H1 (cell line): ENCODE measurements at regions not wholly inside any gene's neighbourhood (a gene's known extent, or its start where the extent isn't known, plus 50 kb on each side); places are given as distances from the start of the nearest gene placed in this dataset.

Experiments
- CTCF ChIA-PET: fragments of 300-600 bp; sonication (Branson Sonifier 250); formaldehyde crosslinking; loops from one replicate; lab custom pipeline; 2021; ENCODE audit not compliant: partially characterized antibody; lab: Charles Lee
- POLR2A ChIA-PET: fragments of 300-600 bp; sonication (Branson Sonifier 250); formaldehyde crosslinking; loops from one replicate; lab custom pipeline; 2021; ENCODE audit warnings: inconsistent platforms; ENCODE audit not compliant: partially characterized antibody; lab: Charles Lee
- DNase-seq, 2 experiments: peaks; one replicate each; pipeline versions ENCODE4 v3.0.0 to v3.0.0-alpha.2; 2010 to 2022; ENCODE audit warnings: low spot score in 2 of 2, low read depth in 1 of 2, mixed read lengths in 1 of 2
- FAIRE-seq: peaks from 2 replicates; lab custom pipeline; 2011; peaks lifted over from hg19 to GRCh38; lab: Jason Lieb, UNC
- H2AFZ ChIP-seq: 2 replicates; pipeline ENCODE4 v1.8.1; 2012; ENCODE audit warnings: low read length, inconsistent platforms
- H2AK5ac ChIP-seq: 2 replicates; pipeline ENCODE4 v1.6.1; 2013; ENCODE audit warnings: low read depth, low read length
- H2BK120ac ChIP-seq: replicated peaks from 2 replicates; pipeline ENCODE3; 2013; ENCODE audit warnings: low read depth, low read length, inconsistent platforms
- H2BK12ac ChIP-seq: 2 replicates; pipeline ENCODE4 v1.6.1; 2013; ENCODE audit warnings: low read depth, low read length
- H2BK15ac ChIP-seq: 2 replicates; pipeline ENCODE4 v1.6.1; 2013; ENCODE audit warnings: low read length
- H2BK20ac ChIP-seq: 2 replicates; pipeline ENCODE4 v1.6.1; 2013; ENCODE audit warnings: low read length
- H2BK5ac ChIP-seq: 2 replicates; pipeline ENCODE4 v1.6.1; 2013; ENCODE audit warnings: low read depth, low read length
- H3K14ac ChIP-seq: 2 replicates; pipeline ENCODE4 v1.6.1; 2013; ENCODE audit warnings: inconsistent platforms; ENCODE audit not compliant: insufficient read length
- H3K18ac ChIP-seq: 2 replicates; pipeline ENCODE4 v1.6.1; 2013; ENCODE audit warnings: low read length; ENCODE audit errors: extremely low read depth
- H3K23ac ChIP-seq: 2 replicates; pipeline ENCODE4 v1.6.1; 2013; ENCODE audit warnings: inconsistent platforms; ENCODE audit not compliant: insufficient read length
- H3K23me2 ChIP-seq: 2 replicates; pipeline ENCODE4 v1.6.1; 2013; ENCODE audit warnings: low read depth, low read length
- H3K27ac ChIP-seq: 2 replicates; pipeline ENCODE4 v1.6.1; 2011; ENCODE audit warnings: low read depth, low read length, inconsistent platforms
- H3K27me3 ChIP-seq, 4 experiments: replicated peaks in 1 of 4; 1 replicate in 1 of 4; 2 replicates in 3 of 4; pipeline versions ENCODE4 v1.6.1 to v1.8.1; 2011 to 2013; ENCODE audit warnings: low read length in 3 of 4, mild to moderate bottlenecking in 3 of 4, inconsistent platforms in 2 of 4, mixed read lengths in 2 of 4, moderate library complexity in 1 of 4; ENCODE audit not compliant: control insufficient read depth in 3 of 4, insufficient read depth in 3 of 4; ENCODE audit errors: extremely low read depth in 1 of 4
- H3K36me3 ChIP-seq, 4 experiments: 2 replicates each; pipeline versions ENCODE4 v1.6.1 to v1.8.1; 2011 to 2013; ENCODE audit warnings: mild to moderate bottlenecking in 4 of 4, low read length in 3 of 4, moderate library complexity in 2 of 4, control low read depth in 1 of 4, inconsistent platforms in 1 of 4; ENCODE audit not compliant: insufficient read depth in 4 of 4, control insufficient read depth in 2 of 4
- H3K4ac ChIP-seq: replicated peaks from 2 replicates; pipeline ENCODE3; 2013; ENCODE audit warnings: low read length, low read depth, mixed read lengths, inconsistent platforms; ENCODE audit not compliant: insufficient read length
- H3K4me1 ChIP-seq, 4 experiments: replicated peaks in 1 of 4; 1 replicate in 1 of 4; 2 replicates in 3 of 4; pipeline versions ENCODE4 v1.6.1 to v1.8.1; 2011 to 2013; ENCODE audit warnings: low read length in 3 of 4, inconsistent platforms in 2 of 4, mixed read lengths in 1 of 4; ENCODE audit not compliant: insufficient read depth in 4 of 4, control insufficient read depth in 3 of 4
- H3K4me2 ChIP-seq, 2 experiments: 2 replicates each; pipeline versions ENCODE4 v1.6.1 to v1.8.1; 2011 to 2013; ENCODE audit warnings: low read depth in 2 of 2, low read length in 2 of 2, control low read depth in 1 of 2, inconsistent platforms in 1 of 2, mild to moderate bottlenecking in 1 of 2; ENCODE audit not compliant: insufficient read depth in 1 of 2
- H3K4me3 ChIP-seq, 4 experiments: fragments of 200-600, 300-600 bp in 1 of 4; sonication (generic), shearing (Covaris generic), sonication (Bioruptor Twin) in 1 of 4; 2 replicates each; pipeline versions ENCODE4 v1.5.1 to v1.8.1; 2011 to 2016; ENCODE audit warnings: low read length in 4 of 4, low read depth in 3 of 4, control low read depth in 2 of 4, inconsistent platforms in 2 of 4, mild to moderate bottlenecking in 2 of 4, mixed read lengths in 1 of 4, moderate library complexity in 1 of 4; ENCODE audit not compliant: insufficient read depth in 2 of 4; ENCODE audit errors: extremely low read depth in 1 of 4
- H3K56ac ChIP-seq: replicated peaks from 2 replicates; pipeline ENCODE3; 2013; ENCODE audit warnings: low read depth, mild to moderate bottlenecking, mixed read lengths, low read length, inconsistent platforms; ENCODE audit not compliant: insufficient read length
- H3K79me1 ChIP-seq: 2 replicates; pipeline ENCODE4 v1.6.1; 2013; ENCODE audit warnings: low read depth, low read length, control low read depth
- H3K79me2 ChIP-seq, 2 experiments: 2 replicates each; pipeline versions ENCODE4 v1.6.1 to v1.8.1; 2012 to 2013; ENCODE audit warnings: low read length in 2 of 2, mild to moderate bottlenecking in 2 of 2, inconsistent platforms in 1 of 2; ENCODE audit not compliant: insufficient read depth in 2 of 2, control insufficient read depth in 1 of 2
- H3K9ac ChIP-seq, 4 experiments: replicated peaks in 1 of 4; 1 replicate in 1 of 4; 2 replicates in 3 of 4; pipeline versions ENCODE4 v1.6.1 to v1.8.1; 2011 to 2013; ENCODE audit warnings: low read depth in 3 of 4, low read length in 3 of 4, control low read depth in 2 of 4, mild to moderate bottlenecking in 2 of 4, moderate library complexity in 2 of 4, inconsistent platforms in 1 of 4; ENCODE audit errors: extremely low read depth in 1 of 4
- H3K9me3 ChIP-seq, 2 experiments: 2 replicates each; pipeline versions ENCODE4 v1.6.1 to v1.8.1; 2012 to 2013; ENCODE audit warnings: mild to moderate bottlenecking in 2 of 2, moderate library complexity in 2 of 2, control low read depth in 1 of 2, inconsistent platforms in 1 of 2, low read depth in 1 of 2, low read length in 1 of 2, mixed read lengths in 1 of 2; ENCODE audit not compliant: insufficient read depth in 2 of 2
- H4K20me1 ChIP-seq, 2 experiments: replicated peaks in 1 of 2; 2 replicates each; pipeline versions ENCODE3 to v1.8.1; 2011 to 2013; ENCODE audit warnings: inconsistent platforms in 2 of 2, low read length in 2 of 2, mild to moderate bottlenecking in 1 of 2; ENCODE audit not compliant: insufficient read depth in 2 of 2, control insufficient read depth in 1 of 2
- H4K5ac ChIP-seq: 2 replicates; pipeline ENCODE4 v1.6.1; 2013; ENCODE audit warnings: low read length, low read depth, mixed read lengths, inconsistent platforms; ENCODE audit not compliant: insufficient read length
- H4K8ac ChIP-seq: 2 replicates; pipeline ENCODE4 v1.8.0; 2013; ENCODE audit warnings: mild to moderate bottlenecking, moderate library complexity, low read length, inconsistent platforms; ENCODE audit not compliant: insufficient read depth; ENCODE audit errors: extremely low read depth
- H4K91ac ChIP-seq: replicated peaks from 2 replicates; pipeline ENCODE3; 2013; ENCODE audit warnings: low read length, mixed read lengths, inconsistent platforms; ENCODE audit not compliant: insufficient read length
- ATF3 ChIP-seq: IDR thresholded peaks from 2 replicates; pipeline ENCODE4 v1.6.1; 2011; ENCODE audit warnings: low read depth, mild to moderate bottlenecking, low read length; ENCODE audit not compliant: insufficient read depth
- CTBP2 ChIP-seq: IDR thresholded peaks from 2 replicates; pipeline ENCODE4 v1.7.0; 2011; ENCODE audit warnings: borderline replicate concordance, mild to moderate bottlenecking, moderate library complexity, mixed read lengths, low read length; ENCODE audit not compliant: insufficient read depth, insufficient read length
- EP300 ChIP-seq, 2 experiments: IDR thresholded peaks; 1 replicate in 1 of 2; 2 replicates in 1 of 2; pipeline ENCODE4 v1.6.1; 2011 to 2012; ENCODE audit warnings: low read depth in 2 of 2, low read length in 2 of 2, mild to moderate bottlenecking in 2 of 2, borderline replicate concordance in 1 of 2, inconsistent platforms in 1 of 2, moderate library complexity in 1 of 2
- EZH2 ChIP-seq: fragments of 200-600 bp; sonication (generic); IDR thresholded peaks from 2 replicates; pipeline ENCODE4 v1.7.1; 2012; ENCODE audit warnings: low read depth, mild to moderate bottlenecking, moderate library complexity, low read length, inconsistent platforms; ENCODE audit not compliant: severe bottlenecking
- JUND ChIP-seq: IDR thresholded peaks from 2 replicates; pipeline ENCODE4 v1.6.1; 2011; ENCODE audit warnings: mild to moderate bottlenecking, improper control_type of control experiment, low read length
- SP2 ChIP-seq: IDR thresholded peaks from 2 replicates; pipeline ENCODE4 v1.6.1; 2012; ENCODE audit warnings: mild to moderate bottlenecking, low read length, inconsistent platforms
- TAF7 ChIP-seq: optimal IDR thresholded peaks from 2 replicates; pipeline ENCODE3; 2011; ENCODE audit warnings: low read depth, mild to moderate bottlenecking, inconsistent platforms, low read length, moderate library complexity, borderline replicate concordance
- TBP ChIP-seq: IDR thresholded peaks from 2 replicates; pipeline ENCODE4 v1.6.1; 2011; ENCODE audit warnings: low read depth, low read length, improper control_type of control experiment
- YY1 ChIP-seq: IDR thresholded peaks from 2 replicates; pipeline ENCODE4 v1.6.1; 2011; ENCODE audit warnings: low read depth, mild to moderate bottlenecking, low read length
- ZNF274 ChIP-seq: IDR thresholded peaks from 2 replicates; pipeline ENCODE4 v1.7.0; 2012; ENCODE audit warnings: low read length, borderline replicate concordance; ENCODE audit errors: extremely low read depth
- WGBS, 2 experiments: shearing (Covaris generic) in 1 of 2; methylation state at CpG; one replicate each; pipeline versions ENCODE4 v1.1.6 to v1.1.7; 2013 to 2015; ENCODE audit warnings: low lambda C conversion rate in 2 of 2, mixed read lengths in 2 of 2, inconsistent platforms in 1 of 2, low coverage in 1 of 2, missing lambda C conversion rate in 1 of 2; ENCODE audit not compliant: insufficient replicate concordance in 2 of 2, insufficient coverage in 1 of 2, insufficient read length in 1 of 2; ENCODE audit errors: extremely low coverage in 1 of 2, missing lambda C conversion rate in 1 of 2; 5-methylcytosine and 5-hydroxymethylcytosine counted together

- no peak overlapping the region for H2BK12ac ChIP-seq
- no peak overlapping the region for H3K27ac ChIP-seq
- H2BK15ac ChIP-seq, result no peak overlapping the region
- H2BK120ac ChIP-seq, result no peak overlapping the region
- no peaks in the 10 kb centered on the region for H3K23me2 ChIP-seq
- H3K4me3 ChIP-seq, result no peak overlapping the region
- H3K4me2 ChIP-seq, result no peak overlapping the region
- H3K36me3 ChIP-seq, result no peaks in the 10 kb centered on the region
- no peak overlapping the region for H3K14ac ChIP-seq
- no peak overlapping the region for H4K5ac ChIP-seq
- no peak overlapping the region for H2BK5ac ChIP-seq
- no peak overlapping the region for H3K23ac ChIP-seq
- H2BK20ac ChIP-seq, result no peak overlapping the region
- H4K91ac ChIP-seq, result no peak overlapping the region
- no peak for DNase-seq
- H4K20me1 ChIP-seq, result no peaks in the 10 kb centered on the region
- no peak overlapping the region for H2AK5ac ChIP-seq
- H3K79me2 ChIP-seq, result no peaks in the 10 kb centered on the region
- no peaks in the 10 kb centered on the region for H3K9me3 ChIP-seq
- H4K8ac ChIP-seq, result no peak overlapping the region
- TF ChIP-seq ATF3, result no peak
- no peak for TF ChIP-seq EP300 (IDR thresholded peaks at IDR 0.05; ENCODE audit: borderline replicate concordance in 1 of 2, low read depth in 2 of 2, low read length in 2 of 2)
- no peak for TF ChIP-seq TBP
- TF ChIP-seq EZH2, result no peak
- no peak for TF ChIP-seq TAF7
- no peak for TF ChIP-seq JUND
- no peak for TF ChIP-seq ZNF274
- TF ChIP-seq YY1, result no peak
- TF ChIP-seq CTBP2, result no peak
- no peak for TF ChIP-seq SP2
- no peaks in the 10 kb centered on the region for H3K4me1 ChIP-seq
- no peak overlapping the region for H3K9ac ChIP-seq
- H3K79me1 ChIP-seq, result no peaks in the 10 kb centered on the region
- H3K4ac ChIP-seq, result no peak overlapping the region
- no peaks in the 10 kb centered on the region for H3K27me3 ChIP-seq
- POLR2A ChIA-PET, result no interaction called here
- no peak overlapping the region for H2AFZ ChIP-seq
- H3K56ac ChIP-seq, result no peak overlapping the region
- H3K18ac ChIP-seq, result no peak overlapping the region
- 86% methylated on average over 4 of the region's 4 CpGs; no CpG with 5 or more reads in 1 of the 2 experiments for WGBS, 2 experiments
- FAIRE-seq, result no peak
- CTCF ChIA-PET, result interaction anchor here (0.9 to 1.1 kb wide), 4 partner anchors 12 to 121 kb away, joined by 3 to 4 read pairs (median 4); no protein-coding TSS in a partner anchor
These were observed 118.1 kb upstream of the MEIS2 start for GRCh38 chr15:37218351-37218916.
